H1 (cell line): ENCODE measurements at regions not wholly inside any gene's neighbourhood (a gene's known extent, or its start where the extent isn't known, plus 50 kb on each side); places are given as distances from the start of the nearest gene placed in this dataset.

Experiments used
- CBX8 ChIP-seq: fragments of 300-800, 300-1000 bp; sonication (generic); IDR thresholded peaks from 2 replicates; pipeline ENCODE4 v1.7.1; 2016; ENCODE audit warnings: low read depth, low read length, borderline replicate concordance
- CEBPB ChIP-seq: IDR thresholded peaks from 2 replicates; pipeline ENCODE4 v1.6.1; 2012; ENCODE audit warnings: low read depth, low read length
- JUN ChIP-seq: IDR thresholded peaks from 2 replicates; pipeline ENCODE4 v1.6.1; 2011; ENCODE audit warnings: low read depth, mild to moderate bottlenecking, improper control_type of control experiment, low read length
- RNF2 ChIP-seq: fragments of 200-900, 300-1000 bp; sonication (generic); IDR thresholded peaks from 2 replicates; pipeline ENCODE4 v1.7.1; 2016; ENCODE audit warnings: borderline replicate concordance, low read depth, mild to moderate bottlenecking, antibody characterized with exemption, low read length; ENCODE audit not compliant: poor library complexity, severe bottlenecking; ENCODE audit errors: missing control alignments
- RXRA ChIP-seq: IDR thresholded peaks from 2 replicates; pipeline ENCODE4 v1.6.1; 2011; ENCODE audit warnings: low read depth, mild to moderate bottlenecking, low read length, moderate library complexity; ENCODE audit not compliant: insufficient read depth
- TAF1 ChIP-seq: IDR thresholded peaks from 2 replicates; pipeline ENCODE4 v1.6.1; 2011; ENCODE audit warnings: mild to moderate bottlenecking, low read depth, low read length
- TBP ChIP-seq: IDR thresholded peaks from 2 replicates; pipeline ENCODE4 v1.6.1; 2011; ENCODE audit warnings: low read depth, low read length, improper control_type of control experiment
- TF ChIP-seq, protein P1 (sequence below): fragments of 300-600 bp; sonication (generic); IDR thresholded peaks from 2 replicates; pipeline ENCODE4 v1.7.1; 2012; ENCODE audit warnings: low read length, moderate library complexity, mild to moderate bottlenecking, inconsistent platforms; ENCODE audit not compliant: insufficient replicate concordance

GRCh38 chr2:163281717-163282116 is 443.1 kb upstream of the KCNH7 start (continued):
- TF ChIP-seq, protein P1, sequence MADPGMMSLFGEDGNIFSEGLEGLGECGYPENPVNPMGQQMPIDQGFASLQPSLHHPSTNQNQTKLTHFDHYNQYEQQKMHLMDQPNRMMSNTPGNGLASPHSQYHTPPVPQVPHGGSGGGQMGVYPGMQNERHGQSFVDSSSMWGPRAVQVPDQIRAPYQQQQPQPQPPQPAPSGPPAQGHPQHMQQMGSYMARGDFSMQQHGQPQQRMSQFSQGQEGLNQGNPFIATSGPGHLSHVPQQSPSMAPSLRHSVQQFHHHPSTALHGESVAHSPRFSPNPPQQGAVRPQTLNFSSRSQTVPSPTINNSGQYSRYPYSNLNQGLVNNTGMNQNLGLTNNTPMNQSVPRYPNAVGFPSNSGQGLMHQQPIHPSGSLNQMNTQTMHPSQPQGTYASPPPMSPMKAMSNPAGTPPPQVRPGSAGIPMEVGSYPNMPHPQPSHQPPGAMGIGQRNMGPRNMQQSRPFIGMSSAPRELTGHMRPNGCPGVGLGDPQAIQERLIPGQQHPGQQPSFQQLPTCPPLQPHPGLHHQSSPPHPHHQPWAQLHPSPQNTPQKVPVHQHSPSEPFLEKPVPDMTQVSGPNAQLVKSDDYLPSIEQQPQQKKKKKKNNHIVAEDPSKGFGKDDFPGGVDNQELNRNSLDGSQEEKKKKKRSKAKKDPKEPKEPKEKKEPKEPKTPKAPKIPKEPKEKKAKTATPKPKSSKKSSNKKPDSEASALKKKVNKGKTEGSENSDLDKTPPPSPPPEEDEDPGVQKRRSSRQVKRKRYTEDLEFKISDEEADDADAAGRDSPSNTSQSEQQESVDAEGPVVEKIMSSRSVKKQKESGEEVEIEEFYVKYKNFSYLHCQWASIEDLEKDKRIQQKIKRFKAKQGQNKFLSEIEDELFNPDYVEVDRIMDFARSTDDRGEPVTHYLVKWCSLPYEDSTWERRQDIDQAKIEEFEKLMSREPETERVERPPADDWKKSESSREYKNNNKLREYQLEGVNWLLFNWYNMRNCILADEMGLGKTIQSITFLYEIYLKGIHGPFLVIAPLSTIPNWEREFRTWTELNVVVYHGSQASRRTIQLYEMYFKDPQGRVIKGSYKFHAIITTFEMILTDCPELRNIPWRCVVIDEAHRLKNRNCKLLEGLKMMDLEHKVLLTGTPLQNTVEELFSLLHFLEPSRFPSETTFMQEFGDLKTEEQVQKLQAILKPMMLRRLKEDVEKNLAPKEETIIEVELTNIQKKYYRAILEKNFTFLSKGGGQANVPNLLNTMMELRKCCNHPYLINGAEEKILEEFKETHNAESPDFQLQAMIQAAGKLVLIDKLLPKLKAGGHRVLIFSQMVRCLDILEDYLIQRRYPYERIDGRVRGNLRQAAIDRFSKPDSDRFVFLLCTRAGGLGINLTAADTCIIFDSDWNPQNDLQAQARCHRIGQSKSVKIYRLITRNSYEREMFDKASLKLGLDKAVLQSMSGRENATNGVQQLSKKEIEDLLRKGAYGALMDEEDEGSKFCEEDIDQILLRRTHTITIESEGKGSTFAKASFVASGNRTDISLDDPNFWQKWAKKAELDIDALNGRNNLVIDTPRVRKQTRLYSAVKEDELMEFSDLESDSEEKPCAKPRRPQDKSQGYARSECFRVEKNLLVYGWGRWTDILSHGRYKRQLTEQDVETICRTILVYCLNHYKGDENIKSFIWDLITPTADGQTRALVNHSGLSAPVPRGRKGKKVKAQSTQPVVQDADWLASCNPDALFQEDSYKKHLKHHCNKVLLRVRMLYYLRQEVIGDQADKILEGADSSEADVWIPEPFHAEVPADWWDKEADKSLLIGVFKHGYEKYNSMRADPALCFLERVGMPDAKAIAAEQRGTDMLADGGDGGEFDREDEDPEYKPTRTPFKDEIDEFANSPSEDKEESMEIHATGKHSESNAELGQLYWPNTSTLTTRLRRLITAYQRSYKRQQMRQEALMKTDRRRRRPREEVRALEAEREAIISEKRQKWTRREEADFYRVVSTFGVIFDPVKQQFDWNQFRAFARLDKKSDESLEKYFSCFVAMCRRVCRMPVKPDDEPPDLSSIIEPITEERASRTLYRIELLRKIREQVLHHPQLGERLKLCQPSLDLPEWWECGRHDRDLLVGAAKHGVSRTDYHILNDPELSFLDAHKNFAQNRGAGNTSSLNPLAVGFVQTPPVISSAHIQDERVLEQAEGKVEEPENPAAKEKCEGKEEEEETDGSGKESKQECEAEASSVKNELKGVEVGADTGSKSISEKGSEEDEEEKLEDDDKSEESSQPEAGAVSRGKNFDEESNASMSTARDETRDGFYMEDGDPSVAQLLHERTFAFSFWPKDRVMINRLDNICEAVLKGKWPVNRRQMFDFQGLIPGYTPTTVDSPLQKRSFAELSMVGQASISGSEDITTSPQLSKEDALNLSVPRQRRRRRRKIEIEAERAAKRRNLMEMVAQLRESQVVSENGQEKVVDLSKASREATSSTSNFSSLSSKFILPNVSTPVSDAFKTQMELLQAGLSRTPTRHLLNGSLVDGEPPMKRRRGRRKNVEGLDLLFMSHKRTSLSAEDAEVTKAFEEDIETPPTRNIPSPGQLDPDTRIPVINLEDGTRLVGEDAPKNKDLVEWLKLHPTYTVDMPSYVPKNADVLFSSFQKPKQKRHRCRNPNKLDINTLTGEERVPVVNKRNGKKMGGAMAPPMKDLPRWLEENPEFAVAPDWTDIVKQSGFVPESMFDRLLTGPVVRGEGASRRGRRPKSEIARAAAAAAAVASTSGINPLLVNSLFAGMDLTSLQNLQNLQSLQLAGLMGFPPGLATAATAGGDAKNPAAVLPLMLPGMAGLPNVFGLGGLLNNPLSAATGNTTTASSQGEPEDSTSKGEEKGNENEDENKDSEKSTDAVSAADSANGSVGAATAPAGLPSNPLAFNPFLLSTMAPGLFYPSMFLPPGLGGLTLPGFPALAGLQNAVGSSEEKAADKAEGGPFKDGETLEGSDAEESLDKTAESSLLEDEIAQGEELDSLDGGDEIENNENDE = no peak
- TF ChIP-seq RXRA (no peak), JUN (no peak), TAF1 (no peak), CBX8 (no peak), TBP (no peak), RNF2 (no peak), CEBPB (no peak)
- TF ChIP-seq, all 59 proteins: peak for 0
